Tibial nerve (tissue), 3 donors: ENCODE measurements at regions not wholly inside any gene's neighbourhood (a gene's known extent, or its start where the extent isn't known, plus 50 kb on each side); places are given as distances from the start of the nearest gene placed in this dataset.

ENCODE experiments used
- CTCF ChIP-seq, 5 experiments: fragments of 200-600 bp in 3 of 5; fragments of 450-650 bp in 2 of 5; sonication (generic) in 3 of 5; IDR thresholded peaks; one replicate each; pipeline ENCODE4 v1.5.1; 2016 to 2019; ENCODE audit warnings: antibody characterized with exemption in 5 of 5, mild to moderate bottlenecking in 3 of 5, moderate library complexity in 2 of 5
- POLR2A ChIP-seq, 2 donors: fragments of 450-650 bp; IDR thresholded peaks; one replicate each; pipeline ENCODE4 v1.6.1; 2017; ENCODE audit warnings: antibody characterized with exemption in 2 of 2, mild to moderate bottlenecking in 2 of 2, moderate library complexity in 2 of 2

DNA sequence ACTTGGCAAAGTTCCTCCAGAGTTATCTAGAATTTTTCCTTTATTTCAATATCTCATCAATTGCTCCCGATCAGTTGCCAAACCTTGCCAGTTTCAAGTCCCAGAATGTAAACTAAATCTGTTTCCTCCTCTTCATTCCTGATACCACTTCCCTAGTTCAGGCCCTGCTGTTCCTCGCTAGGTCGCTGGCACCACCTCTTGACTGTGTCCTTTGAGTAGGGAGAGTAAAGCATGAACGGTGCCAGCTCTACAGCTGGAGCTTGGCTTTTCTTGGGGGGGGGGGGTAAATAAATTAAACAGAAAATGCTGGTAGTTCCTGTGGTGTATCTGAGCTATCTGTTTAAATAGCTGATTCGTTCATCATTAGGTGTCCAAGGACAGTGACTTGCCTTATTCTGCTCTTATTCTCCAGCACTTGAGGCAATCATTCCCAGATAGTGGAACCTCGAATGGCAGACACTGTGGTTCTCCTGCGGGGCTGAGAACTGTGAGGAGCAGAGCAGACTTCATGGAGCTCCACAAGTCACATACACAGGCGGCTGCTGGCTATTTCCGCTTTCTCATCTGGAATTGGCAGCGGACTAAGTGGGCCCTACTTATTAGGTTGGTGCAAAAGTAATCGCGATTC lies 168.3 kb upstream of the FAT1 start:
- TF ChIP-seq POLR2A (IDR thresholded peaks at IDR 0.05) (no peak), CTCF (IDR thresholded peaks at IDR 0.05) (no peak)
